GM18870 (cell line): ENCODE measurements at regions not wholly inside any gene's neighbourhood (a gene's known extent, or its start where the extent isn't known, plus 50 kb on each side); places are given as distances from the start of the nearest gene placed in this dataset.
A peak's percentile ranks its signal among the peaks of the same experiment; 100 is the strongest.

Source experiments
- ATAC-seq: cut with Tn5 transposase; IDR thresholded peaks from one replicate; pipeline ENCODE4 v1.9.1; 2021; ENCODE audit warnings: moderate library complexity; ENCODE audit not compliant: unreplicated experiment

DNA sequence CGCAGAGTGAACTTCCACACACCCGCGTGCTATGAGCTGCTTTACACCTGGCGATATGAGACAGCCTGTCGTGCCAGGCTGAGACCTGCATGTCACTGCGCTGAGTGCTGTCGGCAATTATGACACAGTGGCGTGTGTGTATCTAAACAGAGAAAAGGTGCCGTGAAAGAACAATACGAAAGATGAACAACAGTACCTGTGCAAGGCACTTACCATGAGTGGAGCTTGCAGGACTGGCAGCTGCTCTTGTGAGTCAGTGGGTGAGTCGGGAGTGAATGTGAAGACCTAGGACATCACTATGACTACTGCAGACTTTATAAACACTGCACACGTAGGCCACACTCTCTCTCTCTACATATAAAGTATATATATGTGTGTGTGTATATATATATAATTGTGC lies 68.5 kb upstream of the DUSP22 start:
- no peak for ATAC-seq

DNA sequence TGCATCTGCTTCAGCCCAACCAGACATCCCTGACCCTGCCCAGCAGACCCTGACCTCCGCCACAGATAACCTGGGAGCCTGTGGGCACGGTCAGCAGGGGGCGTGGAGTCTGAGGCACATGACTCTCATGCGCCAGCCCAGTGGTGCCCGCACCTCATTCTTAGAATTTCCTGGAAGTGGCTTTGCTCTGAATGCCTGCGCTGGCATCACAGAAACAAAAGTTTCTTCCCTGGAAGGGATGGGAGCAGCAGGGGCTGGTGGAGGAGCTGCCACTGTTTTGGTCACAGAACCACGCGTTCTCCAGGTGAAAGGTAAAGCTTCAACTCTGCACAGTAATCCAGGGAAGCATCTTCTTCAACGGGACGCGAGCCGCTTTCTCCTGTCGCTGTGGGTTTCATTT lies 67.9 kb upstream of the DUSP22 start:
- ATAC-seq, result no peak

DNA sequence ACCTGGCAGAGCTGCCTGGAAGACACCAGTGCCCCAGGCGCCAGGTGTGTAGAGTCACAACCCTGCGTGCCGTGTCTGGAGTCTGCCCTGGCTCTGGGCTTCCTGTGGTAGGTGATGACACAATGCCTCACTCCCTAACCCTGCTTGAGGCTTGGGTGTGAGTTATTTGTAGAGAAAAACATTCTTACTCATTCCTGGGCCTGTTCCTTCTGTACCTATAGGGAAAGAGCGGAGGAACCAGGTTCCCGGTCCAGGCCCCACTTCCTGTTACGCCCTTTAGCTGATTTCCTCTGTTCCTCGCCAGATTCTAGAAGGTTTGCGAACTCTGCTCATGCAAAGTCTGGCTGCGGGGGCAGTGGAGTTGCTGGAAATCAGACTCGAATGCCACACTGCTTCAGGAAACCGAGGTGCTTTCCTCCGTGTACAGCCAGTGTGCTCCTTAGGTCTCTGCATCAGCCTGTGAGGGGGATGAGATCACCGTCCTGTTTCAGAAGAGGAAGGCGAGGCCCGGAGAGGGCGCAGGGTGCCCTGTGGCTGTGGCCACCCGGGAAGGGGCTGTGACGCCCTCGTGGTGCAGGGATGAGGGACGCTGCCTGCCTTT lies 67.1 kb upstream of the DUSP22 start:
- peak; percentile 20 for ATAC-seq

DNA sequence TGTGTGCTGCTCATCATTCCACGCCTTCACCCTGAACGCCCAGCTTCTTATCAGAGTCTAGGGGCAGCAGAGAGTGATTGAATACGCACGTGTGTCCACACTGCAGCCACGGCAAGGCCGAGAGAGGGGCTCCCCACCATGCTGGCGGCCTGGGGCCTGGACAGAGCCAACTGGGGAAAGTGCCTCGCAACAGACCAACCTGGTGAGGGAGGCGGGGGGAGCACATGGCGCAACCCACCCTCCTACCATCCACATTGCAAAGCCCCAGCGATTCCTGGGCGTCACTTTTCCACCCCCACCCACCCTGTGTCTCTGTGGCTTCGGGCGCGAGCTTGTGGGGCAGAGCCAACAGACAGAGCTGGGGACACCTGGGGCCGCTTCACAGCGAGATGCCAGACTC lies 66.4 kb upstream of the DUSP22 start:
- ATAC-seq, result no peak

GRCh38 chr6:226516-227073 lies 65.7 kb upstream of the DUSP22 start:
- peak; percentile 25 for ATAC-seq

GRCh38 chr6:227074-227782 lies 65.1 kb upstream of the DUSP22 start:
- peak; percentile 21 for ATAC-seq

- ATAC-seq, result no peak
Measured at GRCh38 chr6:227812-228338, 64.4 kb upstream of the DUSP22 start.

- peak; percentile 30 for ATAC-seq
Measured at GRCh38 chr6:228881-229651, 63.2 kb upstream of the DUSP22 start.

GRCh38 chr6:231779-232178 lies 60.5 kb upstream of the DUSP22 start:
- no peak for ATAC-seq

DNA sequence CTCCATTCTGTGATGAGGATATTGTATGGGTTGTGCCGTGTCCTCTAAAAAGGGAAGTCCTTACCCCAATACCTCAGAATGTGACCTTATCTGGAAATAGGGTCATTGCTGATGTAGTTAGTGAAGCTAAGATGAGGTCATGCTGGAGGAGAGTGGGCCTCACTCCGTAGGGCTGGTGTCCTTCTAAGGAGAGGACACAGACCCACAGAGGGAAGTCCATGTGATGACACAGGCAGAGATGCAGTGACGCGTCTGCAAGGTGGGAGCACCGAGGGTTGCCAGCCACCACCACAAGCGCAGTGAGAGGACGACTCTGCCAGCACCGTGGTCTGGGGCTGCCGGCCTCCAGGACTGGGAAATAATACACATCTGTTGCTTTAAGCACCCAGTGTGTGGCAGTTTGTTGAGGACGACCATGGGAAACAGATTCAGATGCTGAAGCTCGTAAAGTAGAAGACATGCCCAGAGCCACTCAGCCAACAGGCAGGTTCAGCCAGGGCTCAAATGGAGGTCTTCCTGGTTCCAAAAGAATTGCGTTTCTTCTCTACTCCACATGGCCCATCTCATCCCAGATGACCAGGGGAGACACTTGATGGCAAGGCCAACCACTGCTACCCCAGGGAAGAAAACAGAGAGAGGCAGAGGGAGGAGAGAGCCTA lies 59.2 kb upstream of the DUSP22 start:
- ATAC-seq, result no peak

- ATAC-seq, result no peak
Measured at GRCh38 chr6:234706-235372, 57.4 kb upstream of the DUSP22 start.

GRCh38 chr6:235763-236360 lies 56.4 kb upstream of the DUSP22 start:
- ATAC-seq, result no peak

DNA sequence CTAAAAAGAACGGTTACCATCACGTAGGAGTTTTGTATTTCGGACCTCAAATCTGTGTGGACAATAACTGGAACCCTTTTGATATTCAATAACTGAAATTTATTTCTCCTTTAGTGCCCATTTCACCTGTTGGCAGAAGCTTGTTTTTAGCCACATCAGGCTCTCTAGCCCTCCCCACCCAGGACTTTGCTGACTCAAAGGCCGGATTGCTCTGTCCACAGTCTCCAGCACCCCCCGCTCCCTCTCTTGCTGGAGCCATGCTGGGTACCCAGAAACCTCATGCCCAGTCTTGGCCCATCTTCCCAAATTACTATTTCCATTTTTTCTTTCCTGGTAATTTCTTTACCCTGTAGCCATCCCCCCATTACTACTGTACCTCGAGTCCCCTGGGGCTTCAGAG lies 55.8 kb upstream of the DUSP22 start:
- ATAC-seq, result no peak

GRCh38 chr6:240151-240550 lies 52.1 kb upstream of the DUSP22 start:
- no peak for ATAC-seq

DNA sequence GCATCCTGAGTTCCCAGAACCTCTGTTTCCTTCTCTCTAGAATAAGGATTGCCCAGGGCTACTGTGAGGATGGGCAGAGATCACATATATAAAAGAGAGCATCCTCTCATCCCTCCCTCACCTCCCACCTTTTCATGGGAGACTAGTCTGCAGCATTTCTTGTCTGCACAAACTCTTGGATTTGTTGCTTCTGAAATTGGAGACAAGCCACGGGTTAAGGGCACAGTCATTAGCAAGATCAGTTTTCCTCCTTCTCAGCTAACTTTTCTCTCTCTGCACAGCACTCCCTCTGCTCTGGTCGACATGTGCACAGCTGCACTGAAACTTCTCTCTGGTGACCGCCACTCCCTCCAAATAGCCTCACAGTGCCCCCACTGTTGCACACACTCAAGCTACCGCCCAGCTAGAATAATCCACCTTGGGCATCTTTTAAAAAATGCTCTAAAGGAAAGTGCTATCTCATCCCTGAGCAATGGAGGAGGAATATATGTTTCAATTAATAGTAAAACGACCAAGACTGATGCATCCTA lies 50.9 kb upstream of the DUSP22 start:
- no peak for ATAC-seq
